GM21528 (cell line): ENCODE measurements at regions not wholly inside any gene's neighbourhood (a gene's known extent, or its start where the extent isn't known, plus 50 kb on each side); places are given as distances from the start of the nearest gene placed in this dataset.
"Not testable (repeated sequence)": the region's sequence is repeated elsewhere in the genome, so short reads cannot be mapped to it uniquely, and the experiment has no call there.

Experiments
- ATAC-seq: cut with Tn5 transposase; IDR thresholded peaks from one replicate; pipeline ENCODE4 v1.9.1; 2021; ENCODE audit warnings: mild to moderate bottlenecking, moderate library complexity; ENCODE audit not compliant: unreplicated experiment, low FRiP score

DNA sequence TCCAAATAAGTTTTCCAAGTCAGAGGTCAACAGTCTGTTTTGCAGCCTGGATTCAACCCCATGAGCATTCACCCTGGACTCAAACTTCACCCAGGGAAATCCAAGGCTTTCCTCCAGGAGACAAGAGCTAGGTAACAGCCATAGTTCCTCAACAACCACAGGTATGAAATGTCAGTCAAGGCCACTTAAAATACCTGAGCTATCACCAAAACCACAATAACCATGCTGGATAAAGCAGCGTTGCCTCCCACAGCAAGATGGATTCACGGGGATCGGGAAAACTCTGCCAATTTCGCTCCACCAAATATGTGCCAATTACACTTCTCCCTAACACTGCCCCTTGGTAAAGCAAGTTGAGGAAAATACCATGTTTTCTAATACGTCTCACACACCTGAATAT lies 444.1 kb upstream of the KLF6 start:
- ATAC-seq, result no peak

DNA sequence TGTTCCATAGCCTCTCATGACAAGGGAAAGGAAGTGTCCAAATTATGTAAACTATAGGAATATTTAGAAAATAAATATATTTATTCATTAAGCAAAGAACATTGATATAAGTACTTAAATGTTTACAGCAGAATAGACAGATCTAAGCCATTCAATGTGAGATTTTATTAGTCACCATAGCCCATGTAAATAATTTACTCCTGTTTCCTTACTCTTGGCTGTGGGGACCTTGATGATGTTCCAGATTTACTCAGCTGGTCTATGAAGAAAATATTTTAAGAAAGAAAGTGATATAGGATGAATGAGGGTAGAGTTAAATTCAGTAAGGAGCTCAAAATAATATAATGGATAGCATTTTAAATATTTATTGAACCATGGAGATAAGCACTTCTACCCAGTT lies 442.6 kb upstream of the KLF6 start:
- ATAC-seq, result no peak

DNA sequence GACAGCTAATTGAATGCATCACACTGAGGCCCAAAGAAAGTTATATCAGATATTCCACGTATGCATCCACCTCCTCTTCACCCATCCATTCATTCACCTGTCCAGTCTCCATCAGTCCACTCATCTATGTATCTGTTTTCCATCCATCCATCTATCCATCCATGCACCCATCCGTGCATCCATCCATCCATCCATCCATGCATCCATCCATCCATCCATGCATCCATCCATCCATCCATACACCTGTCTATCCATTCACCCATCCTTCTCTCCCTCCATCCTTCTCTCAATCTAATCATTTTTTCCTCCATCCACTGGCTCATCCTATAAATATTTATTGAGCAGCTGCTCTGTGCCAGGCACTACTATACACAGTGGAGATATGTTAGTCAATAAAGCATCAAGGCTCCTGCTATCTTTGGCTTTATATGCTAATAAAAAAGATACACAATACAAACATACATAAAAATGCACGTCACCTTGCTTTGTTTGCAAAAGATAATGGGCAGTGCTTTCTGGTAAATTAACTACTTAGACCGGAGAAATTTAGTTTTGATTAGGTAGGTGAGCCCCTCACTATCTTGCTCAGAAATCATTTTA lies 442.0 kb upstream of the KLF6 start:
- ATAC-seq, result no peak

DNA sequence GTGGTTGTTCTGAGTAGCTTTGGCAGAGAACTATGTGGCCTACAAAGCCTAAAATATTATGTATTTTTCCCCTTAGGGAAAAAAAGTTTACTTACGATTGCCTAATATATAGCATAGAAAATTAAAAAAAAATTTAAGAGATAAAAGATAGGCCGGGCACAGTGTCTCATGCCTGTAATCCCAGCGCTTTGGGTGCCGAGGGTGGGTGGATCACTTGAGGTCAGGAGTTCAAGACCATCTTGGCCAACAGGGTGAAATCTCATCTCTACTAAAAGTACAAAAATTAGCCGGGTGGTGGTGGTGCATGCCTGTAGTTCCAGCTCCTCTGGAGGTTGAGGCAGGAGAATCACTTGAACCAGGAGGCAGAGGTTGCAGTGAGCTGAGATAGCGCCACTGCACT lies 439.2 kb upstream of the KLF6 start:
- ATAC-seq, result no peak

DNA sequence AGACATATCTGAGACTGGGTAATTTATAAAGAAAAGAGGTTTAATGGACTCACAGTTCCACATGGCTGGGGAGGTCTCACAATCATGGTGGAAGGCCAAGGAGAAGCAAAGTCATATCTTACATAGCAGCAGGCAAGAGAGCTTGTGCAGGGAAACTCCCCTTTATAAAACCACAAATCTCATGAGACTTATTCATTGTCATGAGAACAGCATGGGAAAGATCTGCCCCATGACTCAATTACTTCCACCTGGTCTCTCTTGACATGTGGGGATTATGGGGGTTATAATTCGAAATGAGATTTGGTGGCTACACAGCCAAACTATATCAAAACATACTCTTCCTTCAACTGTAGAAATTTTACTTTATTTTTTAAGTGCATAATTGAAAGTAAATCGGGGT lies 436.3 kb upstream of the KLF6 start:
- not testable (repeated sequence) for ATAC-seq

DNA sequence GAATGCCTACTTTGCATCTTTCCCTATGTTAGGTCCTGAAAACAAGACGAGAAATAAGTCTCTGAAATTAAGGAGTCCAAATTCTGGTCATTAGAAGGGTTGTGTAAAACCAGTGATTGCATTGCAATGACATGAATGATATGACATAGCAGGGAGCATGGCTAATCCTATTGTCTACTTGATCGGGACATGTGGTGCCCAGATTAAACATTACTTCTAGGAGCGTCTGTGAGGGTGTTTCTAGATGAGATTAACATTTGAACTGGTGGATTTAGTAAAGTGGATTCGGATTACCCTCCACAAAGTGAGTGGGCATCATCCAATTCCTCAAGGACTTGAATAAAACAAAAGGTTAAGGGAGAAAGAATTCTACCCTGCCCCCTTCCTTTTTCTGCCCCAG lies 434.9 kb upstream of the KLF6 start:
- no peak for ATAC-seq

DNA sequence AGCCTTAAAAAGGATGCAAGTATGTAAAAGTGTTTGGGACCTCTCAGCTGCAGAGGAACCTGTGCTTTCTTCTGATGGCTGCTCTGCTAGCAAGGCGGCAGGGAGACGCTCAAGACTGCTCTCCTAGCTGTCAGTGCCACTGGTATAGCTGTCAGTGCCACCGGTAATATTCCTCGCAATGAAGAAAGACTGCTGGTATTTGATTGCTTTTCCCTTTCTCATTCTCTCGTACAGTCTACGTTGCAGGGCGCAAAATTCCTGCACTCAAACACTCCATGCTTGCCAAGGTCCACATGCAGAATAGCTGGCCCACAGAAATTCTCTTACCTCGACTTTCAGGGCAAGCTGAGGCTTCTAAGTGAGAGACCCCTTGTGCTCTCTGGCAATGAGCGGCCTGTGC lies 432.6 kb upstream of the KLF6 start:
- ATAC-seq, result no peak

DNA sequence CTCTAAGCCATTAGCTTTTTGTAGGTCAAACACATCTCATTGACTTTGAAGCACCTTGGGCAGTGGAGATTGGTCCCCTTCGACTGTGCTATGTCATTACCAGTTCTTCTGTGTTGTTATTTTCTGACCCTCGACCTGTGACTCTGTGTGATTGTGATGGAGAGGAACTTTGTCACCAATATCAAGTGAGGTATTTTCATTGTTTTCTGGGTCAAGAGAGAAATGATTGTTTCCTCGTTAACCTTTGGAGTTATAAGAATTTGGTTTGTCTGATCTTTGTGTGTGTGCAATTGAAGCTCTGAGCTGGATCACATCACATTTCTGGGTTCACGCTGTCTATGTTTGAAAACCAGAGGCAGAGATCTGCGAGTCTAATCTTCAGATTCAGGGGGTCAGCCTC lies 432.2 kb upstream of the KLF6 start:
- no peak for ATAC-seq

DNA sequence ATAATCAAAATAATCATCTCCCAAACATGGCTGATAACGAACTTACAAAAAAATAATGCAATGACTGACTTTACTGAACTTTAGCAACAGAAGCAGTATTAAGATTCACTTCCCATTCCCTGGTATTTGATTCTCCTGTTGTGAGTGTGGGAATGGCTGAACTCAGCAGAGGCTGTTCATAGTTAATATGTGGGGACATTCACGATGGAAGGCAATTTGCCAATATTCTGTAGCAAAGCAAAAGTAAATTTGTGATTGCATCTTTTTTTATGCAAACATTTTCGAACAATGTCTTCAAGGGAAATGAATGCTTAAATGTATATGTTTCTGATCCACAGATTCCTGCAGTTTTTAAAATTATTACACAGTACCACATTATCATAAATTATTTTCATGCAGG lies 431.7 kb upstream of the KLF6 start:
- ATAC-seq, result no peak

DNA sequence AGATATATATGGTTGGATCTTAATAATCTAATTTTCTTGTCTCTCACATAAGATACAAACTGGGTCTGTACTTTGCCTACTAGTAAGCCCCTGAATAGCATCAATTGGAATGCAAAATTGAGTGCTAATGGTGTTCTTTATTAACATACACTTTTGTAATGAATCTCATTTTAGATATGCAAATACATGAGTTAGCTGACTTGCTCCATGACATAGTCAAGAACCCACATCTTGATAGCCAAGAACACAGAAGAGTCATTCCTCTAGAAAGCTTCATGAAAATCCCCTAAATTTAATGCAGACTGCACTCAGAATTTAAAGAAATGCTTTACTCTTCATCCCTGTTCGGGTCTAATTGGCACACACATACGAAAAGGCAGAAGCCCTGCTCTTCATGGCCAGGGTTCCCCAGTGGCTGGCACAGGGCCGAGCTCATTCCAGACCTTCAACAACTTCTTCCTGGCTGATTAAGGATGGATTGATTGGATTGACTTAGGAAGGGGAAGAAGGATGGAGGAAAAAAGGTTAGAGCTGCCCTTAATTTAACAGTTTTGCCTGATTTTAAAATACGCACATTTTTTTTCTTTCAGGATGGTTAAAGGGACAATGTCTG lies 431.1 kb upstream of the KLF6 start:
- ATAC-seq, result no peak

DNA sequence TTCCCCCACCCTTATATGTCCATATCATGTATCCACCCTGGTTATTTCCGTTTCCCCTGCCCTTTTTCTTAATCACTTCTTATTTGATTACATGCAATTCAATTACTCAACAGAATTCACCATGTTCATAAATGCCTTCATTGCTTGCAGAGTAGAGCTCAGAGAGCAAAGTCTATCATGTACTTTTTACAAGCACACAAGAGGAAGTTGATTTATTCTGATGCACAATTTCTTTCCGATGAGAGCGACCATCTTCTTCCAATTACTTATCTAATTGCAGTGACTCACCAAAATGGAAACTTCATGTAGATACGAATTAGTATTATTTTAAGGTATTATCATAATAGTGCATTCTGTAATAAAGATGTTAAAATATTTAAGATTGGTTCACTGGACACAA lies 430.5 kb upstream of the KLF6 start:
- ATAC-seq, result no peak

DNA sequence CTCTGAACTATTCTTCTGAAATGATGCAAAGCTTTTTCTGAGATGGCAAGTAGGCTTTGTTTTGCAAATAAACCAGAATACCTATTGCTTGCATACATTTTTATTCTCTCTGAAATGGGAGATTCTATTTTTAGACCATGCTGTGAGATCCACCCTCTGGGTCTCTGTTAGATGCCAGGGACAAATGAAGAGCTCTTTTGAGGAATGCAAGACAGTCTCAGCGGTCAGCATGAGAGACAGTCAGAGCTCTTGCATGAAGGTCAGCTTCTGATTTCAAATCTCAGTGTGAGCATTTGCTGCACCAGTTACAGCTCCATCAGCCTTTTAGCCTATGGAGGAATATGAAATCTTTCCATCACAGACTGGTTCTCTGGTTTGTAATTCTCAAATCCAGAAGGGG lies 429.9 kb upstream of the KLF6 start:
- ATAC-seq, result no peak

DNA sequence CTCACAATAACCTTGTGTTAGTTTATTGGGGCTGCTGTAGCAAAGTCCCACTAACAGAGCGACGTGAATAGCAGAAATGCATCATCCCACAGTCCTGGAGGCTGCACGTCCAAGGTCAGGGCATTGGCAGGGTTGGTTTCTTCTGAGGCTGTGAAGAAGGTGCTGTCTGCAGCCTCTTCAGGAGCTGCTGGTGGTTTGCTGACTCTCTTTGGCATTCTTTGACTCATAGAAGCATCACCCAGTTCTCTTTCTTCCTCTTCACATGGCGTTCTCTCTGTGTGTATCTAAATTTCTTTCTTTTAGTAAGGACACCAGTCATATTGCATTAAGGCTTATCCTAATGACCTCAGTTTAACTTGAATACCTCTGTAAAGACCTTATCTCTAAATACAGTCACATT lies 428.4 kb upstream of the KLF6 start:
- no peak for ATAC-seq

DNA sequence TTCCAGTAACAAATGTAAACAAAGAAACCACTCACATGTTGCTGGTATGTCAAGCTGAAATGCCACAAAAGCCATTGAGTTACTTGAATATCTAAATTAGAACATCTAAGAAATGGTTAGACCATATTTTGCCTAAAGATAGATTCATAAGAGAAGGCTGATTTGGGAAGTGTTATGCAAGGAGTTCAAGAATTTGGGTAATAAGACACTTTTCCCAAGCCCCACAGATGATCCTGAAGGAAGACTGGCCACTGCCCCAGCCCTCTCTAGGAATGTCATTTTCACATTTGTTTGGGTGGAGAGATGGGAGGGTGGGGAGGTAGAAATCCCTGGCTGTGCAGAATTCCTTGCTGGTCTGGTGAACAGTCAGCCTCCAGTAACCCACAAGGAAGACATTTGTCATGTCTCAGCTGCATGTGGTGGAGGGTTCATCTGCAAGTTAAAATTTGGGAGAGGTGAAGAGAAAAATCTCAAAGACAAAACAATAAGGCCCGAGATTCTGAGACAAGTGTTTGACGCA lies 427.2 kb upstream of the KLF6 start:
- ATAC-seq, result no peak

DNA sequence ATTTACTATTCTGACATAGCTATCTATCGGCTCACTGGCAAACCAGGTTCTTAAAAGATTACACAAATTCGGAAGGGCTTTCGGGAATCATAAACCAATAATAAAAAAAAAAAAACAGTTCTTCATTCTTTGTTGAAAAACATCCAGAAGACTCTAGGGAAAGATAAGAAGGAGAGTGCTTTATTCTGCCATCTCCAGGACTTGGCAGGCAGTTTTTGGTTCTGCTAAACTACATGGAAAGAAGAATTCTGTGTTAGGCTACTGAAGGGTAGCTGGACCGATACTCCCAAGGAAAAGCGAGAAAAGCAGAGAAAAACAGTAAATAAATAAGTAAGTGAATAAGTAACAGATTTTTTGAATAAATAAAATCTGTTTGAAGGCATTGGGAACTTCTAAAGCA lies 423.5 kb upstream of the KLF6 start:
- ATAC-seq, result no peak

DNA sequence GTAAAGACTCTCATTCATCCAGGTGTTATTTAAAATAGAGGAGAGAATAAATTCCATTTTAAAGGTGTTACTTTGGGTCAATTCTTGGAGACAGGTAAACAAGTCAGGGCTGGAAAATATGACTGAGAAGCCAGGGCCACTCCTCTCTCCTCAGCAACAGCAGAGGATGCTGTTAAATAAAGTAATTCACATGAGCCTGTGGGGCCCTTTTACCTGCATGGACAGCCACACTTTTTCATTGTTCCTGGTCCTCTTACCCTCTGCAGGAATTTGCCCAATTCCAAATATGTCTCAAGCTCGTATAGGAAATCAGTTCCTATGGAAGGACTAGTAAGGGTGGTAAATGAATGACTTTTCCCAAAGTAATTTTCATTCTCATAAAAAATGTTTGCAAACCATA lies 420.1 kb upstream of the KLF6 start:
- ATAC-seq, result no peak

DNA sequence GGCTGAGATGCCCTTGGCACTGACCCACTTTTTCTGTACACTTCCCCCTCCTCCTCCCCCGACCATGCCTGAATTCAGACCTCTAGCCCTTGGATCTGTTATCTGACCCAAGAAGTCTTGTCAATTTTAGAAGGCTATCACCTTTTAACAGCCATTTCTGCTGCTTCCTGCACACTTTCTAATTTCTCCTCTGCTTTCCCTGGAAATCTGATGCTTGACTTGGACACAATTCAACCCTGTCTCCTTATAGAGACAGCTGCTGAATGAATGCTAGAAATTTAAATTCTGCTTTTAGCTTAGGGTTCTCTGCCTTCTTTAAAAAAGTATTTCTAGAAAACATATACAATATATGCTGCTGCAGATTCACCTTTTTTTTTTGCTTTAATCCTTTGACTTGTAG lies 417.9 kb upstream of the KLF6 start:
- no peak for ATAC-seq

DNA sequence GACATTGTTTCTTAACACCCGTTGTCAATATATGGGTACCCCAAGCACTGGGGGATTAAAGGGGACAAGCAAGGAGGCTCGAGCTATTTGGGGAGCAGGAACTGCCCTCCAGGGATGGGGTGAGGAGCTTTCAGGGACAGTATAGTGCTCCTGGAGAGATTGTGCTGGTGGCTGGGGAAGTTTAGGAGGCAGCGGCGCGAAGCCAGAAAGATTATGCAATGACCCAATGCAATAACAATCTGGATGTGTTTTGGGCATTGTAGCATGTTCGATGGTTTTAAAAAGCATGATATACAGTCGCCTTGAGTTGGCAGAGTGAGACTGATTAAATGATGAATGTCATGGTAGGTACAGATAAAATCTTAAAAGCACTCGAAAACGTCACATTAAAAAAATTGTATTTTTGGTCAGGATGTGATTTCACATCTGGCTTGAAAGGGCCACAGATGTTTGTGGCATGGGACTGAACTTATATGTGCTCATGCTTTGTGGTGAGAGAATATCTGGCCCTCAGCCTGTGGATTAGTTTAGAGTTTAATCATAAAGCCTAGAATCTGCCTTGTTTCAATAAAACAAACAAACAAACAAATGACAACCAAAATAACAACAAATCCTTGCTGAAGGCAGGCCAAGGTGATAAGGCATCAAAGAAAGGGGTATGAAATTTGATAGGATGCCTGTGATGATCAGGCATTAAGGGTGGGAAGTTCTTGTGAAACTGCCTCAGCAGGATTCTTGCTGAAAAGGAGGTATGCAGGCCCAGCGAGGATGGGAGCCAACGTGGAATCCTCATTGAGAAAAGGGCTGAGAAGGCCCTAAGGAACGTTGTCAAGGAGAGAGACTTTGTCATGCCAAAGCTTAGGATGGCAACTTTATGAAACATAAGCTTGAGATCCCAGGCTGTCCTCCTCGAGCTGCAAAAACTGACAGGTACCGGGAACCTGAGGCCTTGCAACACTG lies 417.1 kb upstream of the KLF6 start:
- no peak for ATAC-seq

DNA sequence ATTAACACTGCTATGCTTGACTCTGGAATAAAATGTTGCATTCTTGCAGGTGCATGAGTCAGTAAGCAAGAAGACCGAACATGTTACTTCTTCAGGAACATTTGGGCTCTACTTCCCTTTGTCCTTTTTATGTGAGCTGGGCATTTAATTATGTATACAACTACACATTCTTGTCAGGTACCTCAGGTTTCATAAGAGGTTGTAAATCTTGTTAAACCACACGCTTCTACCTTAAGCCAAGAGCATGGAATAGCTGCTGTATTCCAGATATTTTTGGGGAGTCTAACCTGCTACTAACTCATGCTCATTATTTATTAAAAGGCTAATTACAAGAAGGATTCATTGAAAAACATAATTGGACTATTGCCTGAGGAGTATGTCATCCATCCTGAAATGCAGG lies 414.2 kb upstream of the KLF6 start:
- ATAC-seq, result no peak

DNA sequence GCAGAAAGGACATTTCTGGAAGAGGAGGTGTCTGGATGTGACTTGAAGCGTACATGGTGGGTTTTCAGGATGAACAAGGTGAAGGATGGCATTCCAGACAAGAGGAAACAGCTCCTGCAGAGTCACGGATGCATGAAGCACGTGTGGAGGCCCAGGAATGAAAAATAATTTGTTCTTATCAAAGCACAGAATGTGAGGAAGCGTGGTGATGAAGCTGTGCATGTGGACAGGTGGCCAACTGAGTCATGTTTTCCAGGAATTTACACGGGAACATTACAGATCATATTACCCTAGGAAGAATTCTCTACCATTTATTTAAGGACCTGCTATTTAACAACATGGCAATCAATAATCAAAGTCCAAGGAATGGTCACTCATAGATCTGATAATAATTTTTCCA lies 413.2 kb upstream of the KLF6 start:
- no peak for ATAC-seq

DNA sequence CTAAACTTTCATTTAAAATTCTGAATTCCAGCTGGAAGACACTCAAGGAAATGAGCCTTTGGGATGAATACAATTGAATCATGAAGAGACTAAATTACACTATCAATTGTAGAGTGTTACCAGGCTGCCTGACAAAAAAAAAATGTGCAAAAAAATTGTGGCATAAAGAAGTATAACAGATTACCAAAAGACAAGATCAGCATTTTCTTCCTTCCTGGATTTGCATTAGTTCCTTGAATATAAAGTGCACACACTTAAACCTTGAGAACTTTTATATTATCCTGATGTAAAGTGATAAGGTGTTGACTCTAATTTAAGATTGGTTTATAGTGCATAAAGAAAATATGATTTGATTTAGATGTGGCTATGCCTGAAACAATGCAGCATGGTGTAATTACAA lies 412.7 kb upstream of the KLF6 start:
- no peak for ATAC-seq
